ENCODE measurements at regions not wholly inside any gene's neighbourhood (a gene's known extent, or its start where the extent isn't known, plus 50 kb on each side); places are given as distances from the start of the nearest gene placed in this dataset.
A peak's percentile ranks its signal among the peaks of the same experiment; 100 is the strongest.

- no peak for DNase-seq
Measured at GRCh38 chr10:120300513-120300912, 156.5 kb upstream of the PLPP4 start.

GRCh38 chr10:120308589-120308988 lies 148.4 kb upstream of the PLPP4 start:
- DNase-seq = no peak

- DNase-seq = no peak
Measured at GRCh38 chr10:120313715-120314114, 143.3 kb upstream of the PLPP4 start.

GRCh38 chr10:120314442-120314841 lies 142.6 kb upstream of the PLPP4 start:
- no peak for DNase-seq

- no peak for DNase-seq
Measured at GRCh38 chr10:120318862-120319261, 138.2 kb upstream of the PLPP4 start.

- DNase-seq = no peak
Measured at GRCh38 chr10:120327675-120328074, 129.4 kb upstream of the PLPP4 start.

GRCh38 chr10:120328647-120329046 lies 128.4 kb upstream of the PLPP4 start:
- no peak for DNase-seq

GRCh38 chr10:120335553-120335952 lies 121.5 kb upstream of the PLPP4 start:
- DNase-seq = no peak

GRCh38 chr10:120336306-120336910 lies 120.6 kb upstream of the PLPP4 start:
- DNase-seq = no peak

GRCh38 chr10:120336911-120337540 lies 120.0 kb upstream of the PLPP4 start:
- no peak for DNase-seq

GRCh38 chr10:120342115-120342714 lies 114.8 kb upstream of the PLPP4 start:
- DNase-seq = no peak

GRCh38 chr10:120345186-120345585 lies 111.8 kb upstream of the PLPP4 start:
- DNase-seq = no peak

GRCh38 chr10:120347644-120348043 lies 109.4 kb upstream of the PLPP4 start:
- no peak for DNase-seq

- no peak for DNase-seq
Measured at GRCh38 chr10:120349069-120349468, 108.0 kb upstream of the PLPP4 start.

- DNase-seq = no peak
Measured at GRCh38 chr10:120355425-120355824, 101.6 kb upstream of the PLPP4 start.

- no peak for DNase-seq
Measured at GRCh38 chr10:120360571-120360970, 96.5 kb upstream of the PLPP4 start.

GRCh38 chr10:120365872-120366271 lies 91.2 kb upstream of the PLPP4 start:
- no peak for DNase-seq

- no peak for DNase-seq
Measured at GRCh38 chr10:120367341-120367740, 89.7 kb upstream of the PLPP4 start.

- DNase-seq = no peak
Measured at GRCh38 chr10:120368338-120368737, 88.7 kb upstream of the PLPP4 start.

GRCh38 chr10:120368927-120369326 lies 88.1 kb upstream of the PLPP4 start:
- no peak for DNase-seq

- DNase-seq = peak; percentile 53
Measured at GRCh38 chr10:120369856-120370276, 87.2 kb upstream of the PLPP4 start.

GRCh38 chr10:120371856-120372255 lies 85.2 kb upstream of the PLPP4 start:
- DNase-seq = no peak

GRCh38 chr10:120372917-120373316 lies 84.1 kb upstream of the PLPP4 start:
- no peak for DNase-seq

GRCh38 chr10:120375666-120376065 lies 81.4 kb upstream of the PLPP4 start:
- DNase-seq = no peak

- DNase-seq = no peak
Measured at GRCh38 chr10:120381931-120382330, 75.1 kb upstream of the PLPP4 start.

All from NCI-H526 treated with DMSO at 0.1 percent for 48 hours (cell line).